ENCODE measurements at regions not wholly inside any gene's neighbourhood (a gene's known extent, or its start where the extent isn't known, plus 50 kb on each side); places are given as distances from the start of the nearest gene placed in this dataset.

DNA sequence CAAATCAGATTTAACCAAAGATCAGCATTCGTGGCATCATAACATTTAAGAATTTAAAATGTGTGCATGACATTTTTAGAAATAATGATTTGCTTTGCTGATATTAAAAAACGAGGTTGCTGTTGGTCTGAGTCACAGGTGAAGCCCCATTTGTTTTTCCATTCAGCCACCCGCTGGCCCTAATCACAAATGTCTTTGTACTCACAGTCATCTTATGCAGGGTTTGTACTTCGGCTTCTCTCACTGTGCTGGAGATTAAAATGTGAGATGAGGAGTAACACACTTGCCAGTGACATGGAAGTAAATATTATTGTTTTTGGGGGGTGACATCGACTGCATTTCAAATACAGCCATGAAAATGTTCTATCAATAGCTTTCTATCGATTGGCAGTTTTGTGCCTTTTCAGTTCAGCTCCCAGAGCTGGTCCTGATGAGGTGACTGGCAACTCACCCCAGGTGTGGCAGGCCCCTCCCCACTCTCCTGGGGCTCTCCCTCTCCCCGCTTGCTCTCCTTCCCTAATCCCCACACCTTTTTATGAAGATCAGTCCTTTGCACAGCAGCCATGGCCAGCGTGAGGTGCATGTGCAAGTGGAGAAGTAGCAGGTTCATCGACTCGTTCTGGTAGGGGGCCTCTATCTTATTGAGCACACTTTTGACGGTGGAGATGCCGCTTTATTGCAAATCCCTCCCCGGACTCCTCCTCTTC is 58.8 kb upstream of the FUCA2 start:
- FAIRE-seq (no peak), DNase-seq (ENCODE audit: low read depth, low spot score) (no peak)
- no peaks in the 10 kb centered on the region for H3K4me1 ChIP-seq (ENCODE audit: control insufficient read depth, extremely low read depth, insufficient read depth, low read length)
- dilution Hi-C loops (cut with MboI; ENCODE audit: extremely low pct_ligation_motif_present, low sequenced_read_pairs) = no loop called here
- no peak overlapping the region for H2AFZ ChIP-seq (ENCODE audit: low read depth, low read length)
- no peaks in the 10 kb centered on the region for H4K20me1 ChIP-seq (replicated peaks; ENCODE audit: control insufficient read depth, extremely low read depth, insufficient read depth, low read length)
- no peaks in the 10 kb centered on the region for H3K36me3 ChIP-seq (ENCODE audit: control insufficient read depth in 2 of 2, extremely low read depth in 1 of 2, insufficient read depth in 2 of 2, low read length in 2 of 2)
- H3K79me2 ChIP-seq (ENCODE audit: control insufficient read depth, insufficient read depth, low read length) = no peaks in the 10 kb centered on the region
- H3K27me3 ChIP-seq (ENCODE audit: control insufficient read depth in 2 of 2, insufficient read depth in 2 of 2, low read length in 2 of 2) = no peaks in the 10 kb centered on the region
- H3K9me3 ChIP-seq (replicated peaks; ENCODE audit: control insufficient read depth, insufficient read depth, low read length) = no peaks in the 10 kb centered on the region
- H3K9me1 ChIP-seq (replicated peaks; ENCODE audit: control insufficient read depth, extremely low read depth, insufficient read depth, low read length) = no peaks in the 10 kb centered on the region
- H3K27ac ChIP-seq (ENCODE audit: insufficient read depth, low read depth, low read length) = no peak overlapping the region
- TF ChIP-seq JUN (IDR thresholded peaks at IDR 0.05; ENCODE audit: borderline replicate concordance, insufficient read depth, insufficient read length, low read depth) = no peak
- TF ChIP-seq FOS (IDR thresholded peaks at IDR 0.05; ENCODE audit: borderline replicate concordance, insufficient read depth, low read length) = no peak
- TF ChIP-seq, protein P1, sequence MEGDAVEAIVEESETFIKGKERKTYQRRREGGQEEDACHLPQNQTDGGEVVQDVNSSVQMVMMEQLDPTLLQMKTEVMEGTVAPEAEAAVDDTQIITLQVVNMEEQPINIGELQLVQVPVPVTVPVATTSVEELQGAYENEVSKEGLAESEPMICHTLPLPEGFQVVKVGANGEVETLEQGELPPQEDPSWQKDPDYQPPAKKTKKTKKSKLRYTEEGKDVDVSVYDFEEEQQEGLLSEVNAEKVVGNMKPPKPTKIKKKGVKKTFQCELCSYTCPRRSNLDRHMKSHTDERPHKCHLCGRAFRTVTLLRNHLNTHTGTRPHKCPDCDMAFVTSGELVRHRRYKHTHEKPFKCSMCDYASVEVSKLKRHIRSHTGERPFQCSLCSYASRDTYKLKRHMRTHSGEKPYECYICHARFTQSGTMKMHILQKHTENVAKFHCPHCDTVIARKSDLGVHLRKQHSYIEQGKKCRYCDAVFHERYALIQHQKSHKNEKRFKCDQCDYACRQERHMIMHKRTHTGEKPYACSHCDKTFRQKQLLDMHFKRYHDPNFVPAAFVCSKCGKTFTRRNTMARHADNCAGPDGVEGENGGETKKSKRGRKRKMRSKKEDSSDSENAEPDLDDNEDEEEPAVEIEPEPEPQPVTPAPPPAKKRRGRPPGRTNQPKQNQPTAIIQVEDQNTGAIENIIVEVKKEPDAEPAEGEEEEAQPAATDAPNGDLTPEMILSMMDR (IDR thresholded peaks at IDR 0.05; ENCODE audit: extremely low read depth in 1 of 2, insufficient read depth in 1 of 2, low read depth in 1 of 2, low read length in 2 of 2) = no peak
- no peak for TF ChIP-seq POLR2AphosphoS5 (IDR thresholded peaks at IDR 0.05; ENCODE audit: insufficient read depth, low read depth, low read length)
- TF ChIP-seq POLR2A (IDR thresholded peaks at IDR 0.05; ENCODE audit: low read depth, low read length) = no peak
- TF ChIP-seq GATA2 (IDR thresholded peaks at IDR 0.05; ENCODE audit: insufficient read depth, insufficient read length, low read depth, low read length) = no peak
- TF ChIP-seq EZH2 (IDR thresholded peaks at IDR 0.05; ENCODE audit: borderline replicate concordance, low read depth, low read length, severe bottlenecking) = no peak
- no peak for TF ChIP-seq MYC (IDR thresholded peaks at IDR 0.05; ENCODE audit: low read depth, low read length)
- TF ChIP-seq, protein P2, sequence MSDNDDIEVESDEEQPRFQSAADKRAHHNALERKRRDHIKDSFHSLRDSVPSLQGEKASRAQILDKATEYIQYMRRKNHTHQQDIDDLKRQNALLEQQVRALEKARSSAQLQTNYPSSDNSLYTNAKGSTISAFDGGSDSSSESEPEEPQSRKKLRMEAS (IDR thresholded peaks at IDR 0.05; ENCODE audit: insufficient read depth, insufficient read length) = no peak
- ChIA-PET POLR2A (no interaction called here), CTCF (interaction anchor here (1.0 to 1.2 kb wide), 2 partner anchors 8 to 393 kb away, joined by 3 to 4 read pairs; no protein-coding TSS in a partner anchor)
- BruUV-seq (replicated peaks) = no TSS peak
- no peak overlapping the region for H3K4me2 ChIP-seq (ENCODE audit: insufficient read depth, low read length)
- intact Hi-C loops (cut with micrococcal nuclease) = no loop called here
- no peak overlapping the region for H3K4me3 ChIP-seq (replicated peaks in 1 of 3; ENCODE audit: insufficient read depth in 1 of 3, low read depth in 1 of 3, low read length in 3 of 3)
- H3K9ac ChIP-seq (replicated peaks; ENCODE audit: extremely low read depth, insufficient read depth, low read length) = no peak overlapping the region

Data from endothelial cell of umbilical vein (primary cell).